ENCODE measurements at regions not wholly inside any gene's neighbourhood (a gene's known extent, or its start where the extent isn't known, plus 50 kb on each side); places are given as distances from the start of the nearest gene placed in this dataset.

DNA sequence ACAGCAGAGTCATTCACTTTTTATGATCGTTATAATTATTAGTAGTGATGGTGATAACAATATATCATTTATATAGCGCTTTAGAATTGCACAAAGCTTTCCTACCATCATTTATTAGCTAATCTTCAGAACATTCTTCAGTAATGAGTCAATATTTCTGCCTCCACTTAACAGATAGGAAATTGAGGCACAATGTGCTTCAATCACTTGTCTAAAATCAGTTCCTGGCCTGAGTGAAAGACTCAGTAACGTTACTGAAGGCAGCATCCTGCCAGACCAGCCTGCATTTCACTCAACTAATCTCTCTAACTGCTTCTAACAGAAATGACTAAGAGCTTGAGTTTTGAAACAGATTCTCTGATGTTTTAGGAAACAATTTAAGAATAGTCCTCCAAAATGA, 412.1 kb downstream of the MZT1 start:
- no peak overlapping the region for H3K27ac Mint-ChIP-seq (ENCODE audit: unreplicated experiment)
- Histone ChIP-seq H3K4me3 (ENCODE audit: low read depth, low read length) (no peak overlapping the region), H3K4me1 (no peaks in the 10 kb centered on the region), H3K9me3 (no peaks in the 10 kb centered on the region), H3K27me3 (replicated peaks; ENCODE audit: control insufficient read depth, insufficient read depth, low read length) (no peaks in the 10 kb centered on the region; the same call in 1 of the 2 replicates), H3K36me3 (ENCODE audit: control insufficient read depth, insufficient read depth, low read length) (no peaks in the 10 kb centered on the region)
- intact Hi-C loops (cut with micrococcal nuclease; ENCODE audit: unreplicated experiment), result no loop called here
- H3K27me3 Mint-ChIP-seq (ENCODE audit: insufficient read depth, unreplicated experiment), result peaks cover 16% of the 10 kb centered on the region
- TF ChIP-seq, protein P1, sequence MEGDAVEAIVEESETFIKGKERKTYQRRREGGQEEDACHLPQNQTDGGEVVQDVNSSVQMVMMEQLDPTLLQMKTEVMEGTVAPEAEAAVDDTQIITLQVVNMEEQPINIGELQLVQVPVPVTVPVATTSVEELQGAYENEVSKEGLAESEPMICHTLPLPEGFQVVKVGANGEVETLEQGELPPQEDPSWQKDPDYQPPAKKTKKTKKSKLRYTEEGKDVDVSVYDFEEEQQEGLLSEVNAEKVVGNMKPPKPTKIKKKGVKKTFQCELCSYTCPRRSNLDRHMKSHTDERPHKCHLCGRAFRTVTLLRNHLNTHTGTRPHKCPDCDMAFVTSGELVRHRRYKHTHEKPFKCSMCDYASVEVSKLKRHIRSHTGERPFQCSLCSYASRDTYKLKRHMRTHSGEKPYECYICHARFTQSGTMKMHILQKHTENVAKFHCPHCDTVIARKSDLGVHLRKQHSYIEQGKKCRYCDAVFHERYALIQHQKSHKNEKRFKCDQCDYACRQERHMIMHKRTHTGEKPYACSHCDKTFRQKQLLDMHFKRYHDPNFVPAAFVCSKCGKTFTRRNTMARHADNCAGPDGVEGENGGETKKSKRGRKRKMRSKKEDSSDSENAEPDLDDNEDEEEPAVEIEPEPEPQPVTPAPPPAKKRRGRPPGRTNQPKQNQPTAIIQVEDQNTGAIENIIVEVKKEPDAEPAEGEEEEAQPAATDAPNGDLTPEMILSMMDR (IDR thresholded peaks at IDR 0.05; ENCODE audit: insufficient read depth in 1 of 2, low read depth in 1 of 2, low read length in 1 of 2, severe bottlenecking in 1 of 2, unreplicated experiment in 1 of 2), result no peak
- no peak for DNase-seq
- no peak overlapping the region for H3K4me3 Mint-ChIP-seq (ENCODE audit: unreplicated experiment)
- CTCF ChIA-PET, result no interaction called here
- H3K9me3 Mint-ChIP-seq (ENCODE audit: unreplicated experiment), result no peaks in the 10 kb centered on the region
- no TSS peak for BruUV-seq (replicated peaks)
- H3K4me1 Mint-ChIP-seq (ENCODE audit: low read depth, unreplicated experiment), result no peaks in the 10 kb centered on the region
- no peaks in the 10 kb centered on the region for H3K36me3 Mint-ChIP-seq (ENCODE audit: insufficient read depth, unreplicated experiment)
- POLR2A ChIA-PET, result no interaction called here

DNA sequence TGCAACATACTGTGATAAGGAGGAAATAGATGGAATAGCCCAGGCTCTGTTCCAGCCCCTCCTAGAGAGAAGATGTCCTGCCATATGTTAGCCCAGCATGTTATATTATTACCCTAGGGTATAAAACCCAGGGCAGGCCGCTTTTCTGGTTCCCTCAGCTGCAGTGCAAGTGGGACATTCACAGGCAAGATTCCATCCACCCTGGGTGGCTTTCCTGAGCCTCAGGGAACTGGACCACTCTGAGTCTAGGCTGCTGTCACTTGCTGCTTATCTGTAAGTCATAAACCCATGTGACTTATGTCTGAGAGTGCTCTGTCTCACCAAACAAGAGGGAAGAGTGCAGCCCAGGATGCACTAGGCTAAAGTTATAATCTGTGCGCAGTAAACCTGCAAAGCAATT, 413.2 kb downstream of the MZT1 start:
- H3K4me3 ChIP-seq (ENCODE audit: low read depth, low read length), result no peak overlapping the region
- CTCF ChIA-PET, result no interaction called here
- no TSS peak for BruUV-seq (replicated peaks)
- Mint-ChIP-seq H3K36me3 (ENCODE audit: insufficient read depth, unreplicated experiment) (no peaks in the 10 kb centered on the region), H3K27me3 (ENCODE audit: insufficient read depth, unreplicated experiment) (peaks cover 13% of the 10 kb centered on the region), H3K27ac (ENCODE audit: unreplicated experiment) (no peak overlapping the region), H3K9me3 (ENCODE audit: unreplicated experiment) (no peaks in the 10 kb centered on the region), H3K4me1 (ENCODE audit: low read depth, unreplicated experiment) (no peaks in the 10 kb centered on the region), H3K4me3 (ENCODE audit: unreplicated experiment) (no peak overlapping the region)
- no peaks in the 10 kb centered on the region; the same call in 1 of the 2 replicates for H3K27me3 ChIP-seq (replicated peaks; ENCODE audit: control insufficient read depth, insufficient read depth, low read length)
- POLR2A ChIA-PET, result no interaction called here
- no peaks in the 10 kb centered on the region for H3K4me1 ChIP-seq
- intact Hi-C loops (cut with micrococcal nuclease; ENCODE audit: unreplicated experiment), result no loop called here
- no peak for DNase-seq
- H3K36me3 ChIP-seq (ENCODE audit: control insufficient read depth, insufficient read depth, low read length), result no peaks in the 10 kb centered on the region
- no peaks in the 10 kb centered on the region for H3K9me3 ChIP-seq
- TF ChIP-seq, protein P1 (IDR thresholded peaks at IDR 0.05; ENCODE audit: insufficient read depth in 1 of 2, low read depth in 1 of 2, low read length in 1 of 2, severe bottlenecking in 1 of 2, unreplicated experiment in 1 of 2), result no peak

DNA sequence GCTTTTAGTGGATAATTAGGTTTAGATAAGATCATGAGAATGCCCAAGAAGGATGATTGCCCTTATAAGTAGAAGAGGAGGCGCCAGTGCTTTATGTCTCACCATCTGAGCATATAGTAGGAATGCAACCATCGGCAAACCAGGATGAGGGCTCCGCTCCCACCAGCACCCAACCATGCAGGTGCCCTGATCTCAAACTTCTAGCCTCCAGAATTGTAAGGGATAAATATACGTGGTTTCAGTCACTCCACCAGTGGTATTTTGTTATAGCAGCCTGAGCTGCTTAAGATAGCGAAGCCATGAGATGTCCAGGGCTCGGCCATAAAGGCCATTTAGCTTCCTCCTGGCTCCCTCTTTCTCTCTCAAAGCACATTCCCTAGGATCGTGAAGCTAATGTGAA, 413.9 kb downstream of the MZT1 start:
- Mint-ChIP-seq H3K27me3 (ENCODE audit: insufficient read depth, unreplicated experiment) (peaks cover 11% of the 10 kb centered on the region), H3K4me1 (ENCODE audit: low read depth, unreplicated experiment) (no peaks in the 10 kb centered on the region), H3K27ac (ENCODE audit: unreplicated experiment) (no peak overlapping the region), H3K9me3 (ENCODE audit: unreplicated experiment) (no peaks in the 10 kb centered on the region), H3K36me3 (ENCODE audit: insufficient read depth, unreplicated experiment) (no peaks in the 10 kb centered on the region), H3K4me3 (ENCODE audit: unreplicated experiment) (no peak overlapping the region)
- no TSS peak for BruUV-seq (replicated peaks)
- Histone ChIP-seq H3K4me1 (no peaks in the 10 kb centered on the region), H3K4me3 (ENCODE audit: low read depth, low read length) (no peak overlapping the region), H3K36me3 (ENCODE audit: control insufficient read depth, insufficient read depth, low read length) (no peaks in the 10 kb centered on the region), H3K27me3 (replicated peaks; ENCODE audit: control insufficient read depth, insufficient read depth, low read length) (no peaks in the 10 kb centered on the region; the same call in 1 of the 2 replicates), H3K9me3 (no peaks in the 10 kb centered on the region)
- POLR2A ChIA-PET, result no interaction called here
- TF ChIP-seq, protein P1 (IDR thresholded peaks at IDR 0.05; ENCODE audit: insufficient read depth in 1 of 2, low read depth in 1 of 2, low read length in 1 of 2, severe bottlenecking in 1 of 2, unreplicated experiment in 1 of 2), result no peak
- CTCF ChIA-PET, result no interaction called here
- intact Hi-C loops (cut with micrococcal nuclease; ENCODE audit: unreplicated experiment), result no loop called here
- DNase-seq, result no peak
